GM23338 (cell line): ENCODE measurements at regions not wholly inside any gene's neighbourhood (a gene's known extent, or its start where the extent isn't known, plus 50 kb on each side); places are given as distances from the start of the nearest gene placed in this dataset.

Experiments
- ATAC-seq: fragments of 200-7000 bp; cut with Tn5 transposase; 3 replicates; pipeline ENCODE4 v1.9.1; 2020
- DNase-seq: peaks from one replicate; pipeline ENCODE4 v3.0.0-alpha.2; 2015; ENCODE audit warnings: low spot score
- H2AFZ ChIP-seq: fragments of 200-600 bp; sonication (generic); 2 replicates; pipeline ENCODE4 v1.8.0; 2016; ENCODE audit warnings: antibody characterized with exemption, mild to moderate bottlenecking, moderate library complexity
- H3F3A ChIP-seq: fragments of 200-600 bp; sonication (generic); replicated peaks from 2 replicates; pipeline ENCODE4 v1.8.0; 2017; ENCODE audit warnings: antibody characterized with exemption, mixed run types, low read depth
- H3K27ac ChIP-seq: fragments of 200-600 bp; sonication (generic); 2 replicates; pipeline ENCODE4 v1.6.1; 2016; ENCODE audit warnings: low read depth
- H3K27me3 ChIP-seq: fragments of 200-600 bp; sonication (generic); 2 replicates; pipeline ENCODE4 v1.8.0; 2016; ENCODE audit warnings: mild to moderate bottlenecking, mixed run types, moderate library complexity; ENCODE audit not compliant: insufficient read depth
- H3K36me3 ChIP-seq: fragments of 200-600 bp; sonication (generic); 2 replicates; pipeline ENCODE4 v1.8.0; 2016; ENCODE audit warnings: mild to moderate bottlenecking; ENCODE audit not compliant: insufficient read depth
- H3K4me1 ChIP-seq: fragments of 200-600 bp; sonication (generic); 2 replicates; pipeline ENCODE4 v1.8.0; 2016; ENCODE audit warnings: mild to moderate bottlenecking, moderate library complexity; ENCODE audit not compliant: insufficient read depth
- H3K4me2 ChIP-seq: fragments of 200-600 bp; sonication (generic); 2 replicates; pipeline ENCODE4 v1.7.1; 2017; ENCODE audit warnings: mixed run types
- H3K4me3 ChIP-seq: fragments of 200-600 bp; sonication (generic); 2 replicates; pipeline ENCODE4 v1.6.1; 2016; ENCODE audit warnings: mixed run types
- H3K79me2 ChIP-seq: fragments of 200-600 bp; sonication (generic); replicated peaks from 2 replicates; pipeline ENCODE4 v1.8.0; 2017; ENCODE audit warnings: mild to moderate bottlenecking; ENCODE audit not compliant: insufficient read depth
- H3K9me2 ChIP-seq: fragments of 200-600 bp; sonication (generic); 2 replicates; pipeline ENCODE4 v1.8.0; 2017; ENCODE audit not compliant: insufficient read depth
- H4K20me1 ChIP-seq: fragments of 200-600 bp; sonication (generic); replicated peaks from 2 replicates; pipeline ENCODE4 v1.8.0; 2017; ENCODE audit warnings: mild to moderate bottlenecking; ENCODE audit not compliant: insufficient read depth
- H3K27ac Mint-ChIP-seq: 2 replicates; pipeline ENCODE4 v1.8.0; 2020; ENCODE audit warnings: inconsistent platforms, mild to moderate bottlenecking, moderate library complexity, mixed read lengths
- H3K27me3 Mint-ChIP-seq: 3 replicates; pipeline ENCODE4 v1.8.0; 2022; ENCODE audit warnings: low read depth, mild to moderate bottlenecking, moderate library complexity, mixed read lengths, inconsistent platforms; ENCODE audit not compliant: insufficient read depth, poor library complexity
- H3K36me3 Mint-ChIP-seq: 3 replicates; pipeline ENCODE4 v1.8.0; 2021; ENCODE audit warnings: low read depth, mild to moderate bottlenecking, inconsistent platforms, moderate library complexity, mixed read lengths
- H3K4me1 Mint-ChIP-seq: 3 replicates; pipeline ENCODE4 v1.8.0; 2020; ENCODE audit warnings: mild to moderate bottlenecking, inconsistent platforms, mixed read lengths
- H3K4me3 Mint-ChIP-seq: 3 replicates; pipeline ENCODE4 v1.8.0; 2021; ENCODE audit warnings: moderate library complexity, mild to moderate bottlenecking, inconsistent platforms, mixed read lengths
- H3K9me3 Mint-ChIP-seq: 3 replicates; pipeline ENCODE4 v1.8.0; 2020; ENCODE audit warnings: moderate library complexity, mild to moderate bottlenecking, inconsistent platforms, mixed read lengths
- CREB1 ChIP-seq: fragments of 250-450 bp; sonication (Bioruptor Pico); IDR thresholded peaks from 2 replicates; pipeline ENCODE4 v1.5.0; 2020; ENCODE audit warnings: low read depth, mild to moderate bottlenecking, moderate library complexity
- CTCF ChIP-seq, 2 experiments: fragments of 200-600 bp in 1 of 2; sonication (generic) in 1 of 2; conservative IDR thresholded peaks; 2 replicates each; pipeline versions ENCODE4 v1.5.1 to v1.6.1; 2016 to 2017; ENCODE audit warnings: antibody characterized with exemption in 2 of 2, low read depth in 2 of 2, mild to moderate bottlenecking in 2 of 2, moderate library complexity in 1 of 2
- EZH2 ChIP-seq: fragments of 200-600 bp; sonication (generic); IDR thresholded peaks from one replicate; pipeline ENCODE4 v1.8.0; 2017; ENCODE audit warnings: antibody characterized with exemption, mild to moderate bottlenecking, low read depth; ENCODE audit not compliant: unreplicated experiment
- NANOG ChIP-seq: IDR thresholded peaks from 2 replicates; pipeline ENCODE4 v1.6.1; 2016; ENCODE audit warnings: antibody characterized with exemption, borderline replicate concordance
- REST ChIP-seq: IDR thresholded peaks from one replicate; pipeline ENCODE4 v1.6.1; 2018; ENCODE audit warnings: antibody characterized with exemption; ENCODE audit not compliant: unreplicated experiment
- STAT1 ChIP-seq: IDR thresholded peaks from one replicate; pipeline ENCODE4 v1.6.1; 2016; ENCODE audit warnings: antibody characterized with exemption; ENCODE audit not compliant: unreplicated experiment
- ZNF462 ChIP-seq: fragments of 250-450 bp; sonication (Bioruptor Pico); IDR thresholded peaks from 2 replicates; pipeline ENCODE4 v1.5.0; 2020; ENCODE audit warnings: mild to moderate bottlenecking, moderate library complexity
- TF ChIP-seq, protein P1 (sequence below): IDR thresholded peaks from 2 replicates; pipeline ENCODE4 v1.6.1; 2016; ENCODE audit warnings: antibody characterized with exemption

GRCh38 chr5:168086104-168086610, 205.3 kb upstream of the WWC1 start:
- H3K4me1 Mint-ChIP-seq: peaks cover 8% of the 10 kb centered on the region; the same call in 2 of the 3 replicates
- peak in 1 of 2 experiments; percentile 29; a peak in 2 of 4 replicates for TF ChIP-seq CTCF (conservative IDR thresholded peaks at IDR 0.05; ENCODE audit: low read depth in 2 of 2)
- TF ChIP-seq, protein P1, sequence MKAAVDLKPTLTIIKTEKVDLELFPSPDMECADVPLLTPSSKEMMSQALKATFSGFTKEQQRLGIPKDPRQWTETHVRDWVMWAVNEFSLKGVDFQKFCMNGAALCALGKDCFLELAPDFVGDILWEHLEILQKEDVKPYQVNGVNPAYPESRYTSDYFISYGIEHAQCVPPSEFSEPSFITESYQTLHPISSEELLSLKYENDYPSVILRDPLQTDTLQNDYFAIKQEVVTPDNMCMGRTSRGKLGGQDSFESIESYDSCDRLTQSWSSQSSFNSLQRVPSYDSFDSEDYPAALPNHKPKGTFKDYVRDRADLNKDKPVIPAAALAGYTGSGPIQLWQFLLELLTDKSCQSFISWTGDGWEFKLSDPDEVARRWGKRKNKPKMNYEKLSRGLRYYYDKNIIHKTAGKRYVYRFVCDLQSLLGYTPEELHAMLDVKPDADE: no peak
- no peak overlapping the region for H3K27ac Mint-ChIP-seq
- DNase-seq (peak; percentile 27), ATAC-seq (peak; percentile 82)
- Histone ChIP-seq H3F3A (no peaks in the 10 kb centered on the region), H3K79me2 (no peaks in the 10 kb centered on the region), H3K36me3 (no peaks in the 10 kb centered on the region), H3K27ac (no peak overlapping the region), H3K4me1 (no peaks in the 10 kb centered on the region), H2AFZ (no peak overlapping the region), H3K27me3 (no peaks in the 10 kb centered on the region), H3K4me3 (no peak overlapping the region), H3K4me2 (no peak overlapping the region), H4K20me1 (no peaks in the 10 kb centered on the region), H3K9me2 (0 out of 2 replicates have a peak, but pooled peaks cover 6% of the 10 kb centered on the region)
- H3K9me3 Mint-ChIP-seq: peaks cover 21% of the 10 kb centered on the region
- peaks cover 17% of the 10 kb centered on the region for H3K36me3 Mint-ChIP-seq
- no peak overlapping the region for H3K4me3 Mint-ChIP-seq
- H3K27me3 Mint-ChIP-seq: peaks cover 6% of the 10 kb centered on the region

GRCh38 chr5:168086746-168087145, 204.7 kb upstream of the WWC1 start:
- DNase-seq: no peak
- peaks cover 21% of the 10 kb centered on the region for H3K9me3 Mint-ChIP-seq
- no peak overlapping the region for H3K27ac ChIP-seq
- no peaks in the 10 kb centered on the region for H3K79me2 ChIP-seq
- no peaks in the 10 kb centered on the region for H4K20me1 ChIP-seq
- H3K4me3 Mint-ChIP-seq: no peak overlapping the region
- H3F3A ChIP-seq: no peaks in the 10 kb centered on the region
- peaks cover 6% of the 10 kb centered on the region for H3K27me3 Mint-ChIP-seq
- peaks cover 17% of the 10 kb centered on the region for H3K36me3 Mint-ChIP-seq
- no peaks in the 10 kb centered on the region for H3K36me3 ChIP-seq
- H3K9me2 ChIP-seq: 0 out of 2 replicates have a peak, but pooled peaks cover 6% of the 10 kb centered on the region
- H3K4me2 ChIP-seq: no peak overlapping the region
- no peaks in the 10 kb centered on the region for H3K4me1 ChIP-seq
- peaks cover 8% of the 10 kb centered on the region; the same call in 2 of the 3 replicates for H3K4me1 Mint-ChIP-seq
- H3K27me3 ChIP-seq: no peaks in the 10 kb centered on the region
- H2AFZ ChIP-seq: no peak overlapping the region
- ATAC-seq: no peak
- H3K27ac Mint-ChIP-seq: no peak overlapping the region
- H3K4me3 ChIP-seq: no peak overlapping the region
- TF ChIP-seq STAT1 (no peak), CREB1 (CRISPR knock-in tag) (no peak), EZH2 (no peak), NANOG (no peak), REST (no peak), ZNF462 (CRISPR knock-in tag) (no peak)
